K562 (cell line): ENCODE measurements at regions not wholly inside any gene's neighbourhood (a gene's known extent, or its start where the extent isn't known, plus 50 kb on each side); places are given as distances from the start of the nearest gene placed in this dataset.

Experiments used
- HSF4 ChIP-seq: fragments of 250-450 bp; sonication (Bioruptor Pico); IDR thresholded peaks from 2 replicates; pipeline ENCODE4 v2.1.2; 2022; ENCODE audit warnings: mild to moderate bottlenecking, moderate library complexity, borderline replicate concordance
- POLR2AphosphoS5 ChIP-seq: IDR thresholded peaks from 2 replicates; pipeline ENCODE4 v1.6.1; 2011; ENCODE audit warnings: mild to moderate bottlenecking, low read depth, low read length, moderate library complexity; ENCODE audit not compliant: control insufficient read depth, insufficient read depth
- SRF ChIP-seq, 2 experiments: fragments of 250-450, 450-650 bp in 1 of 2; sonication (Bioruptor Pico) in 1 of 2; sonication (generic) in 1 of 2; formaldehyde crosslinking; IDR thresholded peaks; 2 replicates each; pipeline versions ENCODE4 v1.5.0 to v1.5.1; 2020 to 2022; ENCODE audit warnings: mild to moderate bottlenecking in 1 of 2, missing genetic modification reagents in 1 of 2
- ZBTB1 ChIP-seq: sonication (generic); formaldehyde crosslinking; IDR thresholded peaks from 2 replicates; pipeline ENCODE4 v1.8.1; 2023; ENCODE audit warnings: missing genetic modification reagents, low read depth, mild to moderate bottlenecking, borderline replicate concordance
- TF ChIP-seq, protein P1 (sequence below), 2 experiments: fragments of 450-650 bp; formaldehyde crosslinking in 1 of 2; IDR thresholded peaks; 2 replicates each; pipeline versions ENCODE4 v1.4.0 to v1.6.1; 2014 to 2020; ENCODE audit warnings: mild to moderate bottlenecking in 2 of 2, borderline replicate concordance in 1 of 2, low read depth in 1 of 2
- TF ChIP-seq, protein P2 (sequence below): fragments of 450-650 bp; formaldehyde crosslinking; IDR thresholded peaks from 2 replicates; pipeline ENCODE4 v1.4.0; 2020; ENCODE audit warnings: mild to moderate bottlenecking, moderate library complexity

DNA sequence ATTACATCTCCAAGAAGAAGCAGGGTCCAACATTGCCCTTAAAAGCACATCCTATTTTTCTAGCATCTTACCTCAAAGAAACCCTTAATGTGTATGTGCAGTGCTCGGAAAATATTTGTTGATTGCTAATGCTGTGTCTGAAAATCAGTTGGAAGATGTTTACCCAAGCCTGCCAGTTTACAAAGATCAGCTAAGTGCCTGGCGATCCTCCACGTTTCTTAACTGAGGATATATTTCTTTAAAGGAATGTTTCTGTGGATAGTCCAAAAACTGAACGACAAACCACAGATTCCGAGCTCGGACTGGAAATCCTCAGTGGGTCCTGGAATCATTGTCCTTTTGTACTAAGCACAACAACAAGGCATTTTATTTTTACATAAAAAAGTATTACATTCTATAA is 595.7 kb upstream of the ARID1B start:
- TF ChIP-seq POLR2AphosphoS5 (no peak), ZBTB1 (CRISPR knock-in tag) (no peak), HSF4 (CRISPR knock-in tag) (no peak), SRF (CRISPR knock-in tag; IDR thresholded peaks at IDR 0.05) (no peak)
- TF ChIP-seq, protein P1, sequence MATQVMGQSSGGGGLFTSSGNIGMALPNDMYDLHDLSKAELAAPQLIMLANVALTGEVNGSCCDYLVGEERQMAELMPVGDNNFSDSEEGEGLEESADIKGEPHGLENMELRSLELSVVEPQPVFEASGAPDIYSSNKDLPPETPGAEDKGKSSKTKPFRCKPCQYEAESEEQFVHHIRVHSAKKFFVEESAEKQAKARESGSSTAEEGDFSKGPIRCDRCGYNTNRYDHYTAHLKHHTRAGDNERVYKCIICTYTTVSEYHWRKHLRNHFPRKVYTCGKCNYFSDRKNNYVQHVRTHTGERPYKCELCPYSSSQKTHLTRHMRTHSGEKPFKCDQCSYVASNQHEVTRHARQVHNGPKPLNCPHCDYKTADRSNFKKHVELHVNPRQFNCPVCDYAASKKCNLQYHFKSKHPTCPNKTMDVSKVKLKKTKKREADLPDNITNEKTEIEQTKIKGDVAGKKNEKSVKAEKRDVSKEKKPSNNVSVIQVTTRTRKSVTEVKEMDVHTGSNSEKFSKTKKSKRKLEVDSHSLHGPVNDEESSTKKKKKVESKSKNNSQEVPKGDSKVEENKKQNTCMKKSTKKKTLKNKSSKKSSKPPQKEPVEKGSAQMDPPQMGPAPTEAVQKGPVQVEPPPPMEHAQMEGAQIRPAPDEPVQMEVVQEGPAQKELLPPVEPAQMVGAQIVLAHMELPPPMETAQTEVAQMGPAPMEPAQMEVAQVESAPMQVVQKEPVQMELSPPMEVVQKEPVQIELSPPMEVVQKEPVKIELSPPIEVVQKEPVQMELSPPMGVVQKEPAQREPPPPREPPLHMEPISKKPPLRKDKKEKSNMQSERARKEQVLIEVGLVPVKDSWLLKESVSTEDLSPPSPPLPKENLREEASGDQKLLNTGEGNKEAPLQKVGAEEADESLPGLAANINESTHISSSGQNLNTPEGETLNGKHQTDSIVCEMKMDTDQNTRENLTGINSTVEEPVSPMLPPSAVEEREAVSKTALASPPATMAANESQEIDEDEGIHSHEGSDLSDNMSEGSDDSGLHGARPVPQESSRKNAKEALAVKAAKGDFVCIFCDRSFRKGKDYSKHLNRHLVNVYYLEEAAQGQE (IDR thresholded peaks at IDR 0.05; ENCODE audit: borderline replicate concordance): no peak
- TF ChIP-seq, protein P1 (CRISPR knock-in tag; IDR thresholded peaks at IDR 0.05; ENCODE audit: low read depth): no peak
- TF ChIP-seq, protein P2, sequence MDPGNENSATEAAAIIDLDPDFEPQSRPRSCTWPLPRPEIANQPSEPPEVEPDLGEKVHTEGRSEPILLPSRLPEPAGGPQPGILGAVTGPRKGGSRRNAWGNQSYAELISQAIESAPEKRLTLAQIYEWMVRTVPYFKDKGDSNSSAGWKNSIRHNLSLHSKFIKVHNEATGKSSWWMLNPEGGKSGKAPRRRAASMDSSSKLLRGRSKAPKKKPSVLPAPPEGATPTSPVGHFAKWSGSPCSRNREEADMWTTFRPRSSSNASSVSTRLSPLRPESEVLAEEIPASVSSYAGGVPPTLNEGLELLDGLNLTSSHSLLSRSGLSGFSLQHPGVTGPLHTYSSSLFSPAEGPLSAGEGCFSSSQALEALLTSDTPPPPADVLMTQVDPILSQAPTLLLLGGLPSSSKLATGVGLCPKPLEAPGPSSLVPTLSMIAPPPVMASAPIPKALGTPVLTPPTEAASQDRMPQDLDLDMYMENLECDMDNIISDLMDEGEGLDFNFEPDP: no peak
